Upper lobe of left lung (tissue), 6 donors: ENCODE measurements at regions not wholly inside any gene's neighbourhood (a gene's known extent, or its start where the extent isn't known, plus 50 kb on each side); places are given as distances from the start of the nearest gene placed in this dataset.

Experiments
- ATAC-seq, 2 donors: fragments of 200-7000 bp; cut with Tn5 transposase; one replicate each; pipeline ENCODE4 v1.9.1; 2022; ENCODE audit warnings: mild to moderate bottlenecking in 2 of 2, moderate library complexity in 2 of 2; ENCODE audit not compliant: low FRiP score in 2 of 2
- DNase-seq, 2 donors: peaks; one replicate each; pipeline ENCODE4 v3.0.0-alpha.2; 2019 to 2020
- H3K27ac ChIP-seq, 4 donors: fragments of 200-600 bp; sonication (generic); one replicate each; pipeline ENCODE4 v1.5.1; 2016 to 2019
- H3K27me3 ChIP-seq, 4 donors: fragments of 200-600 bp; sonication (generic); one replicate each; pipeline ENCODE4 v1.5.1; 2017 to 2019
- H3K36me3 ChIP-seq, 4 donors: fragments of 200-600 bp; sonication (generic); one replicate each; pipeline ENCODE4 v1.5.1; 2016 to 2019
- H3K4me1 ChIP-seq, 4 donors: fragments of 200-600 bp; sonication (generic); one replicate each; pipeline ENCODE4 v1.5.1; 2018 to 2019
- H3K4me3 ChIP-seq, 4 donors: fragments of 200-600 bp; sonication (generic); one replicate each; pipeline ENCODE4 v1.5.1; 2017 to 2019; ENCODE audit warnings: mild to moderate bottlenecking in 2 of 4, moderate library complexity in 1 of 4
- H3K9me3 ChIP-seq, 4 donors: fragments of 200-600 bp; sonication (generic); one replicate each; pipeline ENCODE4 v1.5.1; 2018 to 2019
- EP300 ChIP-seq, 4 donors: sonication (generic); formaldehyde crosslinking; IDR thresholded peaks; one replicate each; pipeline ENCODE4 v1.5.1; 2017; ENCODE audit warnings: antibody characterized with exemption in 4 of 4, control low read depth in 2 of 4
- POLR2A ChIP-seq, 4 donors: fragments of 450-650 bp; IDR thresholded peaks; one replicate each; pipeline ENCODE4 v1.5.1; 2016 to 2017; ENCODE audit warnings: antibody characterized with exemption in 4 of 4, mild to moderate bottlenecking in 2 of 4
- POLR2AphosphoS5 ChIP-seq, 2 donors: sonication (generic); formaldehyde crosslinking; IDR thresholded peaks; one replicate each; pipeline ENCODE4 v1.5.1; 2017; ENCODE audit warnings: antibody characterized with exemption in 2 of 2
- WGBS, 2 donors: methylation state at CpG; one replicate each; pipeline ENCODE4 v1.1.5; 2017 to 2018; 5-methylcytosine and 5-hydroxymethylcytosine counted together
- TF ChIP-seq, protein P1 (sequence below), 6 experiments: fragments of 450-650 bp in 4 of 6; fragments of 200-600 bp in 2 of 6; sonication (generic) in 2 of 6; IDR thresholded peaks; one replicate each; pipeline ENCODE4 v1.5.1; 2016 to 2019; ENCODE audit warnings: antibody characterized with exemption in 6 of 6
- donor health status: DM: no; HTN: no; CAD: no; lungs with moderate emphysema.
- donor health status: DM: no; HTN: yes; CAD: no; lungs with severe emphysema.

DNA sequence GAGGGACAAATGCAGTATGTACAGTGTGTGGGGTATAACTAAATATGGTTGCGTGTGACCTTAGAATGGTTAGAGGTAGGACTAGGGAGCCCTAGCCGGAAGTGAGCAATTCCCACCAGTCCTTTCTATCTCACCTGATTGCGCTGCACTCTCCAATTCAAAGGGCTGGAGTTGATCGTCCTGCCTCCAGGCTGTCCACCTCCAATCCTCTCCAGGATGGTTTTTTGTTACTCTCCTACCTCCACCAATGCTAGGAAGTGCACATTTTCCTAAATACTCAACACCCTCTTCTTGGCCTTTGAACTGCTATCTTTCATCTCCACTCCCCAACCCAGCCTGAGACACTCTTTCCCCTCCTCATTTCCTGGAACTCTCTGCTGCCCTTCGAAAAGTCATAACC, 181.7 kb upstream of the ASIC2 start:
- no peak for TF ChIP-seq POLR2A (IDR thresholded peaks at IDR 0.05)
- TF ChIP-seq EP300 (IDR thresholded peaks at IDR 0.05), result no peak
- TF ChIP-seq, protein P1, sequence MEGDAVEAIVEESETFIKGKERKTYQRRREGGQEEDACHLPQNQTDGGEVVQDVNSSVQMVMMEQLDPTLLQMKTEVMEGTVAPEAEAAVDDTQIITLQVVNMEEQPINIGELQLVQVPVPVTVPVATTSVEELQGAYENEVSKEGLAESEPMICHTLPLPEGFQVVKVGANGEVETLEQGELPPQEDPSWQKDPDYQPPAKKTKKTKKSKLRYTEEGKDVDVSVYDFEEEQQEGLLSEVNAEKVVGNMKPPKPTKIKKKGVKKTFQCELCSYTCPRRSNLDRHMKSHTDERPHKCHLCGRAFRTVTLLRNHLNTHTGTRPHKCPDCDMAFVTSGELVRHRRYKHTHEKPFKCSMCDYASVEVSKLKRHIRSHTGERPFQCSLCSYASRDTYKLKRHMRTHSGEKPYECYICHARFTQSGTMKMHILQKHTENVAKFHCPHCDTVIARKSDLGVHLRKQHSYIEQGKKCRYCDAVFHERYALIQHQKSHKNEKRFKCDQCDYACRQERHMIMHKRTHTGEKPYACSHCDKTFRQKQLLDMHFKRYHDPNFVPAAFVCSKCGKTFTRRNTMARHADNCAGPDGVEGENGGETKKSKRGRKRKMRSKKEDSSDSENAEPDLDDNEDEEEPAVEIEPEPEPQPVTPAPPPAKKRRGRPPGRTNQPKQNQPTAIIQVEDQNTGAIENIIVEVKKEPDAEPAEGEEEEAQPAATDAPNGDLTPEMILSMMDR (IDR thresholded peaks at IDR 0.05), result no peak
- TF ChIP-seq POLR2AphosphoS5 (IDR thresholded peaks at IDR 0.05), result no peak
- no peak overlapping the region for H3K4me3 ChIP-seq
- H3K9me3 ChIP-seq, result no peaks in the 10 kb centered on the region
- WGBS, 2 donors, result 78 to 79% methylated on average over 5 of the region's 5 CpGs
- ATAC-seq (peak in 1 of 2 donors; percentile 39), DNase-seq (no peak)
- no peaks in the 10 kb centered on the region for H3K4me1 ChIP-seq
- no peaks in the 10 kb centered on the region for H3K27me3 ChIP-seq
- no peak overlapping the region for H3K27ac ChIP-seq
- no peaks in the 10 kb centered on the region for H3K36me3 ChIP-seq

DNA sequence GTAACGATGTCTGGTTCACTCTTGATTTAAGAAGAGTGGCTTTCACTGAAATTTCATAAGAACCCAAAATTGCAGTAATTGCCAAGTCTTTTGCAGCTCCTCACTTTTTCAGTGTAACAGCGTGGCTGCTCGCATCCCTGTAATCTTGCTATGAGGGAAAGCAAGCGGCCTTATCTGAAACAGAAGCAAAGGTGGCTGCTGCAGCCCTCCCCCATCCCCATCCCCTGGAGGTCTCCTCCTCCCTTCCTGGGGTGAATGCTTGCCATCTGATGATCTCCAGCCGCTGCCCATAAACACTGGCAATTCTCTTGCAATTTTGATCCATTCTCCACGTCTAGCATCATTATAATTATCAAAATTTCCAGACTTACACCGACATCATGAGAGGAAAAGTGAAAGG, 182.5 kb upstream of the ASIC2 start:
- Histone ChIP-seq H3K27ac (no peak overlapping the region), H3K36me3 (no peaks in the 10 kb centered on the region), H3K4me1 (no peaks in the 10 kb centered on the region), H3K4me3 (no peak overlapping the region), H3K27me3 (no peaks in the 10 kb centered on the region), H3K9me3 (no peaks in the 10 kb centered on the region)
- no peak for DNase-seq
- TF ChIP-seq EP300 (IDR thresholded peaks at IDR 0.05) (no peak), POLR2A (IDR thresholded peaks at IDR 0.05) (no peak), POLR2AphosphoS5 (IDR thresholded peaks at IDR 0.05) (no peak)
- TF ChIP-seq, protein P1 (IDR thresholded peaks at IDR 0.05), result no peak
- 54 to 69% methylated on average over 7 of the region's 7 CpGs for WGBS, 2 donors
- no peak for ATAC-seq

DNA sequence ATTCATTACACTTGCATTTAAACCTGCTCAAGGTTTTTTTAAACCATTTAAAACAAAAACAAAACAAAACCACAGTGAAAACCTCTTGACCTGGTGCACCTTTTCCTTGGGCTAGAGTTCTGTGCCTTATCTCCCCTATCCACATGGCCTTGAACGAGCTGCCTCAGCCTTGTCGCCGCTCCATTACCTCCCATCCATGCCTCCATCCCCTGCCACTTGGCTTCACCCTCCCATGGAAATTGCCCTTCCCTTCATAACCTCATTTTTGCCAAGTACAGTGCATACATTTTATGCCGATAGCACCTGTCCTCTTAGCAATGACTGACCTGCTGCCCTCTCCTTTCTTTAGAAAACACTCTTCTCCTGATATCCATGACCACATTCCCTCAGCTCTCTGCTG, 188.6 kb upstream of the ASIC2 start:
- no peak overlapping the region for H3K4me3 ChIP-seq
- DNase-seq (no peak), ATAC-seq (no peak)
- TF ChIP-seq POLR2AphosphoS5 (IDR thresholded peaks at IDR 0.05) (no peak), EP300 (IDR thresholded peaks at IDR 0.05) (no peak), POLR2A (IDR thresholded peaks at IDR 0.05) (no peak)
- TF ChIP-seq, protein P1 (IDR thresholded peaks at IDR 0.05), result no peak
- H3K27ac ChIP-seq, result no peak overlapping the region
- H3K9me3 ChIP-seq, result no peaks in the 10 kb centered on the region
- WGBS, 2 donors, result 68 to 75% methylated on average over 4 of the region's 4 CpGs
- no peaks in the 10 kb centered on the region for H3K4me1 ChIP-seq
- H3K36me3 ChIP-seq, result no peaks in the 10 kb centered on the region
- H3K27me3 ChIP-seq, result no peaks in the 10 kb centered on the region

DNA sequence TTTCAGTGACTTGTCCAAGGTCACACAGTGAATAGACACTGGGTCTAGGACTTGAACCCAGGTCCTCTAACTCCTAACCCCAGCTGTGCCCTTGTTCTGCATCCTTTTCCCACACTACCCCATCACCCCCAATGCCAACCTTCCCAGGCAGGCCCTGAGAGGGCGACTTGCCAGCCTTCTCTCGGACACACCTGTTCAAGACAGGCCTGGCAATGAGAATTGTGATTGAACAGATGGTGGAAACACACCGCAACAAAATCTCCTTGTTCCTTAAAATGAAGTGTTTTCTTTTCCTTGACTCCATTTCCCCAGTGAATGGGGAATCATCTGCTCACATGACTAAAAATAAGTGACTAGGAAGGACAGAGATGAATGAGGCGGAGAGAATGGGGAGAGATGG, 189.5 kb upstream of the ASIC2 start:
- H3K36me3 ChIP-seq, result no peaks in the 10 kb centered on the region
- ATAC-seq (no peak), DNase-seq (no peak)
- TF ChIP-seq POLR2AphosphoS5 (IDR thresholded peaks at IDR 0.05) (no peak), POLR2A (IDR thresholded peaks at IDR 0.05) (no peak), EP300 (IDR thresholded peaks at IDR 0.05) (no peak)
- TF ChIP-seq, protein P1 (IDR thresholded peaks at IDR 0.05), result no peak
- H3K27ac ChIP-seq, result no peak overlapping the region
- H3K4me1 ChIP-seq, result no peaks in the 10 kb centered on the region
- 93 to 95% methylated on average over 4 of the region's 4 CpGs for WGBS, 2 donors
- no peaks in the 10 kb centered on the region for H3K27me3 ChIP-seq
- H3K4me3 ChIP-seq, result no peak overlapping the region
- H3K9me3 ChIP-seq, result no peaks in the 10 kb centered on the region

DNA sequence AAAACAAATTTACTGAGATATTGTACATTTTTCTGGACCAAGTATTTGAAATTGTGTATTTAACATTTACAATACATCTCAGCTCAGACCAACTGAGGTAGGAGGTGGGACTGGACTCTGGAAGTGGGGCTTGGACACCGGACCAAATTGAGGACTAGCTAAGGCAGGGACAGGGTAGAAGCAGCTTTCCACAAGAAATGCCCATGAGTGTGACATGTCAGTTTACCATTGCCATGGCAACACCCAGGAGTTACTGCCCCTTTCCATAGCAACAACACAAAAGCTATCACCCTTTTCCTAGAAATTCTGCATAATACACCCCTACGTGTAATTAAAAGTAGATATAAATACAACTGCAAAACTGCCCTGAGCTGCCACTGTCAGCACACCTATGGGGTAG, 191.5 kb upstream of the ASIC2 start:
- 87 to 88% methylated on average over 2 of the region's 2 CpGs for WGBS, 2 donors
- no peaks in the 10 kb centered on the region for H3K27me3 ChIP-seq
- TF ChIP-seq POLR2A (IDR thresholded peaks at IDR 0.05) (no peak), EP300 (IDR thresholded peaks at IDR 0.05) (no peak), POLR2AphosphoS5 (IDR thresholded peaks at IDR 0.05) (no peak)
- TF ChIP-seq, protein P1 (IDR thresholded peaks at IDR 0.05), result no peak
- H3K36me3 ChIP-seq, result no peaks in the 10 kb centered on the region
- H3K9me3 ChIP-seq, result no peaks in the 10 kb centered on the region
- no peak overlapping the region for H3K27ac ChIP-seq
- H3K4me1 ChIP-seq, result no peaks in the 10 kb centered on the region
- ATAC-seq, result no peak
- no peak overlapping the region for H3K4me3 ChIP-seq
- no peak for DNase-seq
